HFF-Myc (cell line): ENCODE measurements at regions not wholly inside any gene's neighbourhood (a gene's known extent, or its start where the extent isn't known, plus 50 kb on each side); places are given as distances from the start of the nearest gene placed in this dataset.
"Not testable (repeated sequence)": the region's sequence is repeated elsewhere in the genome, so short reads cannot be mapped to it uniquely, and the experiment has no call there.

ENCODE experiments used
- DNase-seq: peaks from one replicate; pipeline ENCODE4 v3.0.0-alpha.2; 2011; ENCODE audit warnings: low read depth; ENCODE audit errors: extremely low read depth
- H3K4me3 ChIP-seq: replicated peaks from 2 replicates; pipeline ENCODE4 v1.5.1; 2011; ENCODE audit warnings: low read depth, mild to moderate bottlenecking, control low read depth, low read length
- CTCF ChIP-seq: IDR thresholded peaks from 2 replicates; pipeline ENCODE4 v1.5.1; 2012; ENCODE audit warnings: mild to moderate bottlenecking, low read depth, low read length, control low read depth; ENCODE audit errors: missing control alignments

DNA sequence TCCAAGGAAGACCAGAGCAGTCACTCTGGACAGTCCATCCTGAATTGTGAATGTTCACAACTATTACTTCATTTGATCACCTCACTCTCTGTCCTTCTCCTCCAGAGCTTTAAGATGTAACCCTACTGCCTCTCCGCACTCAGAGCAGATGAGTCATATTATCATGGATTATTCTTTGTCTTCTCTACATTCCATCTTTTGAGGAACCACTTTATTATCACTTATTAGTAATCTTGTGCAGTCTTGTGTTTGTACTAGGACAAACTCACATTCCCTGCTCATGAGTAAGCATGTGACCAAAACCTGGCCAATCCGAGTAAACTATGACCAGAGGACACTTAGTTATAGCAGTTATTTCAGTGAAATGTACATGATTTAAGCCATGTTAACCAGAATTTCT is 401.5 kb upstream of the ADGRB3 start:
- no peak for TF ChIP-seq CTCF
- H3K4me3 ChIP-seq: no peak overlapping the region
- DNase-seq: no peak

DNA sequence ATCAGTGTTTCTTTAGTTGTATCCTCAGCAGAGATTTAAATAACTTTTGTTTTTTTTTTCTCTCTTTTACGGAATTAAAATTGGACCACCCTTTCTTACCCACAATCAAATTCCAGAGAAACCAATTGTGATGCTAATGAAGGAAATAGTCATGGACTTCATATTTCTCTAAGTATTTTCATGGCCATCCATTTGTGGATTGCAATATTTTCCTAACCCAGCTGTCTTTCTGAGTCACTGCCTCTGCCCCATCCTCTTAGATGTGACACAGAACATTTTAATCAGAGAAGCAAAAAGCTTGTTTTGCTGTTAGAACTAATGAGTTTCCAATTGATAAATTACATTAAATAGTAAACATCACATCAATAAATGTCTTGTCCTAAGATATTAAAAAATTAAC is 405.5 kb upstream of the ADGRB3 start:
- TF ChIP-seq CTCF: no peak
- no peak for DNase-seq
- H3K4me3 ChIP-seq: no peak overlapping the region

DNA sequence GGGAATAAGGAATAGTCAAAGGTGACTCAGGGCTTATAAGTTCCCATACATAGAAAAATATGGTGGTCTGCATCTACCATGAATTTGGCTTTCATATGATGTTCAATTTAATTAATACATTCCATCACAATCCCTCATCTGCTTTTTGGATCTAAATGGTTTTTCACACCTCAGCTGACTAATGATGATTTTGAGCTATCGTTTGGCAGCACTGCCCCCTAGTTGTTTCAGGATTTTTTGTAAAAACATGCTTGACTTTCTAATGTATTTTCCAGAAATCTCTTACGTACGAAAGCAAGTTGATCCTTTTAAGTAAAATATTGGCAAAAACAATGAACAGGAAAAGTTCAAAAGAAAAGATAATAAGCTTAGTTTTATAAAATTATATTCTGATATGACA is 408.6 kb upstream of the ADGRB3 start:
- H3K4me3 ChIP-seq: no peak overlapping the region
- no peak for TF ChIP-seq CTCF
- DNase-seq: no peak

DNA sequence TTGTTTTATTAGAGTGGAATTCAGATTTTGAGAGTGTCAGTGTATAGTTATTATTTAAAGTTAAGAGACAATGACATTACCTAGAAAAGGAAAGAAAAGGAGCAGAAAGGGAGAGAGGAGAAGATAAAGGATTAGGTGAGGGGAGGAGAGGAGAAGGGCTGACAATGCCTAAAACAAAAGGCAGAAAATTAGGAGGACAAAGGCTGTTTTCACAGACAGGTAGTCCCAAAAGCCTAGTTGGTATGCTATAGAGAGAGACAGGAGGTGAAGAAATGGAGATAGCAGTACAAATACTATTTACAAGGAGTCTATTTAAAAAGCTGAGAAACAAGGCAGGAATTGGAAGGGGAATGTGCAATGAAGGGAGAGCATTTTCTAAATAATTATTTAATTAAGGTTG is 409.4 kb upstream of the ADGRB3 start:
- H3K4me3 ChIP-seq: no peak overlapping the region
- no peak for DNase-seq
- no peak for TF ChIP-seq CTCF

DNA sequence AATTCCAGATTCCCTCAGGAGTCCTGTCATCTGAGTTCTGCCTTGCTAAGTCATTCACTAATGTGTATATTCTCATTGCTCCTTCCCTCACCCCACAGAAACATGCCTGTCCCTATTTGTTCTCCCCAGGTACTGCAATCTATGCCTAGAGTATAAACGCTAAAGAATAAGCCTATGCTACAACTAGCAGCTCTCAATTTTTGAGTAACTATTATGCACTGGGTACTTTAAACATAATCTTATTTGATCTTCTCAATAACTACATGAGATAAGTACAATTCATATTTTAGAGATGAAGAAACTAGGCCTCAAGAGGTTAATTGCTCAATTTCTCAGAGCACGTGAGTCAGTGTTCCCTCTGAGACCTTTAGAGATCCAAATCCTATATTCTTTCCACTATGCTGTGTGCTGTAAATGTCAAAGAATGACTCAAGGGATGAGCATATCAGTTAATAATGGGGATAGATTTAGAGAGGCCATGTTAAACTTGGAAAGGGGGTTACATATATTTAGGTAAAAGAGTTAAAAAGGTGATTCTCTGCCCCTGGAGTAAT is 423.8 kb upstream of the ADGRB3 start:
- no peak for DNase-seq
- no peak for TF ChIP-seq CTCF

DNA sequence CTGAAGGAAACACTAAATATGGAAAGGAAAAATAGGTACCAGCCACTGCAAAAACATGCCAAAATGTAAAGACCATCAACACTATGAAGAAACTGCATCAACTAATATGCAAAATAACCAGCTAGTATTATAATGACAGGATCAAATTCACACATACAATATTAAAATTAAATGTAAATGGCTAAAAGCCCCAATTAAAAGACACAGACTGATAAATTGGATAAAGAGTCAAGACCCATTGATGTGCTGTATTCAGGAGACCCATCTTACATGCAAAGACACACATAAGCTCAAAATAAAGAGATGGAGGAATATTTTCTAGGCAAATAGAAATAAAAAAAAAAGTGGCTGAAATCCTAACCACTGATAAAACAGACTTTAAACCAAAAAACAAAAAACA is 427.5 kb upstream of the ADGRB3 start:
- not testable (repeated sequence) for DNase-seq

More for the DNA sequence above, 423.8 kb upstream of the ADGRB3 start:
- H3K4me3 ChIP-seq: no peak overlapping the region

GRCh38 chr6:68200929-68201328 is 434.2 kb upstream of the ADGRB3 start:
- H3K4me3 ChIP-seq: no peak overlapping the region
- no peak for TF ChIP-seq CTCF
- no peak for DNase-seq

More for the DNA sequence above, 427.5 kb upstream of the ADGRB3 start:
- not testable (repeated sequence) for H3K4me3 ChIP-seq
